ENCODE measurements at regions not wholly inside any gene's neighbourhood (a gene's known extent, or its start where the extent isn't known, plus 50 kb on each side); places are given as distances from the start of the nearest gene placed in this dataset.

DNA sequence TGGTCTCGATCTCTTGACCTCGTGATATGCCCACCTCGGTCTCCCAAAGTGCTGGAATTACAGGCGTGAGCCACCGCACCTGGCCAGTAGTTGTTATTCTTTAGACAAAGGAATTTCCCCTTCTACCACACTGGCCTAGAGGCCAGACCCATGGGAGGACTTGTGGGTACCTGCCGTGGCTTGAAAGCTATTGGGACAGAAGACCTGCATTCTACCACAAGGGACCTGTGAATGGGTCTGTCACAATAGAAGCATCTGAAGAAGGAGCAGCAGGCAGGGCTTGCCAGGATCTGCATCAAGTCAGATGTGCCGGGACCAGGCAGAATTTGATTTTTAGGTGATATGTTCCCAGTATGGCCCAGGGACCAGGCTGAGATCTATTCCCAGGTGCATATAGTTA is 356.9 kb downstream of the FGFR2 start:
- Histone ChIP-seq H2AK5ac (ENCODE audit: low read length) (no peak overlapping the region), H4K91ac (ENCODE audit: low read depth, low read length) (no peak overlapping the region), H4K12ac (ENCODE audit: low read depth, low read length) (no peak overlapping the region), H2BK5ac (ENCODE audit: low read depth, low read length, poor library complexity) (no peak overlapping the region), H3K9me3 (ENCODE audit: insufficient read depth, low read depth, low read length) (no peaks in the 10 kb centered on the region), H3K18ac (ENCODE audit: low read length) (no peak overlapping the region), H3K23ac (ENCODE audit: low read length) (no peak overlapping the region), H3K4me1 (ENCODE audit: control insufficient read depth in 1 of 2, insufficient read depth in 2 of 2, low read length in 2 of 2) (peaks cover 5 to 11% of the 10 kb centered on the region in 2 experiments), H4K8ac (ENCODE audit: low read depth, low read length) (no peak overlapping the region), H3K27ac (ENCODE audit: low read depth, low read length) (no peak overlapping the region), H3K79me2 (ENCODE audit: control insufficient read depth, insufficient read depth, low read length, poor library complexity) (no peaks in the 10 kb centered on the region), H3K9ac (ENCODE audit: low read length) (no peak overlapping the region), H3K4ac (ENCODE audit: low read depth, low read length) (no peak overlapping the region), H2AFZ (ENCODE audit: insufficient read depth, low read length, poor library complexity) (no peak overlapping the region), H3K79me1 (ENCODE audit: low read length) (peaks cover 8% of the 10 kb centered on the region), H3K27me3 (ENCODE audit: insufficient read depth, low read length) (no peaks in the 10 kb centered on the region), H2BK12ac (ENCODE audit: low read length) (no peak overlapping the region), H3K4me3 (ENCODE audit: low read depth, low read length) (no peak overlapping the region), H3K4me2 (ENCODE audit: low read length) (no peak overlapping the region), H3K36me3 (ENCODE audit: control insufficient read depth in 1 of 2, insufficient read depth in 2 of 2, low read length in 2 of 2) (no peaks in the 10 kb centered on the region), H2BK120ac (ENCODE audit: insufficient read depth, low read length, poor library complexity) (no peak overlapping the region), H3K14ac (ENCODE audit: low read length) (no peak overlapping the region)
- WGBS (ENCODE audit: extremely low coverage, insufficient coverage, insufficient read length), result no CpG with 5 or more reads among the region's 7 CpGs
- DNase-seq, result no peak

GRCh38 chr10:121242741-121243608 is 355.3 kb downstream of the FGFR2 start:
- no peak overlapping the region for H3K27ac ChIP-seq (ENCODE audit: low read depth, low read length)
- no peaks in the 10 kb centered on the region for H3K9me3 ChIP-seq (ENCODE audit: insufficient read depth, low read depth, low read length)
- no peak overlapping the region for H3K14ac ChIP-seq (ENCODE audit: low read length)
- no peaks in the 10 kb centered on the region for H3K79me2 ChIP-seq (ENCODE audit: control insufficient read depth, insufficient read depth, low read length, poor library complexity)
- H3K4me3 ChIP-seq (ENCODE audit: low read depth, low read length), result no peak overlapping the region
- H2AFZ ChIP-seq (ENCODE audit: insufficient read depth, low read length, poor library complexity), result no peak overlapping the region
- H4K8ac ChIP-seq (ENCODE audit: low read depth, low read length), result no peak overlapping the region
- no peak overlapping the region for H3K4me2 ChIP-seq (ENCODE audit: low read length)
- H3K9ac ChIP-seq (ENCODE audit: low read length), result no peak overlapping the region
- no peak overlapping the region for H2BK120ac ChIP-seq (ENCODE audit: insufficient read depth, low read length, poor library complexity)
- no peaks in the 10 kb centered on the region for H3K36me3 ChIP-seq (ENCODE audit: control insufficient read depth in 1 of 2, insufficient read depth in 2 of 2, low read length in 2 of 2)
- H3K27me3 ChIP-seq (ENCODE audit: insufficient read depth, low read length), result no peaks in the 10 kb centered on the region
- H3K18ac ChIP-seq (ENCODE audit: low read length), result no peak overlapping the region
- no peak overlapping the region for H4K12ac ChIP-seq (ENCODE audit: low read depth, low read length)
- H3K23ac ChIP-seq (ENCODE audit: low read length), result no peak overlapping the region
- no peak overlapping the region for H2AK5ac ChIP-seq (ENCODE audit: low read length)
- no peak overlapping the region for H3K4ac ChIP-seq (ENCODE audit: low read depth, low read length)
- H4K91ac ChIP-seq (ENCODE audit: low read depth, low read length), result no peak overlapping the region
- H3K4me1 ChIP-seq (ENCODE audit: control insufficient read depth in 1 of 2, insufficient read depth in 2 of 2, low read length in 2 of 2), result peaks cover 5 to 11% of the 10 kb centered on the region in 2 experiments
- H2BK5ac ChIP-seq (ENCODE audit: low read depth, low read length, poor library complexity), result no peak overlapping the region
- no CpG with 5 or more reads among the region's 12 CpGs for WGBS (ENCODE audit: extremely low coverage, insufficient coverage, insufficient read length)
- H2BK12ac ChIP-seq (ENCODE audit: low read length), result no peak overlapping the region
- DNase-seq, result no peak
- H3K79me1 ChIP-seq (ENCODE audit: low read length), result peaks cover 8% of the 10 kb centered on the region

- DNase-seq, result no peak
- no peak overlapping the region for H4K8ac ChIP-seq (ENCODE audit: low read depth, low read length)
- no peak overlapping the region for H2BK12ac ChIP-seq (ENCODE audit: low read length)
These were observed 354.5 kb downstream of the FGFR2 start for GRCh38 chr10:121243609-121244241.

DNA sequence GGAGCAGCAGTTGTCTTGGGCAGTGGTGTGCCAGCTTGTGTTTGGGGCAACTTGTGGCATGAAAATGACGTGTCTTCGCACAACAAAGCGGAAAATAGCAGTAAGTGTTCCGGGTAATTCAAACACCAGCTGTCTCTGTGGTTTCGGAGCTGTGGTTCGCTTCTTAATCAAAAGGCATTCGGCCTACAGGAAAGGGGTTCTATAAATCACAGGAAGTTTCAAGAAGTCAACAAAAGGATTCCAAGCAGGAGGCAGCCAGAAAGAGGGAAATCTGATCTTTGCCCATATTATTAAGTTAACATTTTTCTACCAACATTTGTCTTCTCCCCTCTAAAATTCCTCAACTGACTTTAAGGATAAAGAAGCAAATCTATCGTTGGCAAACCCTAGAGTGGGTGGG is 353.4 kb downstream of the FGFR2 start:
- no peak for DNase-seq

More at GRCh38 chr10:121243609-121244241, 354.5 kb downstream of the FGFR2 start:
- no peaks in the 10 kb centered on the region for H3K9me3 ChIP-seq (ENCODE audit: insufficient read depth, low read depth, low read length)
- H3K4me1 ChIP-seq (ENCODE audit: control insufficient read depth in 1 of 2, insufficient read depth in 2 of 2, low read length in 2 of 2), result peaks cover 5 to 11% of the 10 kb centered on the region in 2 experiments
- H4K12ac ChIP-seq (ENCODE audit: low read depth, low read length), result no peak overlapping the region
- H3K79me2 ChIP-seq (ENCODE audit: control insufficient read depth, insufficient read depth, low read length, poor library complexity), result no peaks in the 10 kb centered on the region
- H3K4me3 ChIP-seq (ENCODE audit: low read depth, low read length), result no peak overlapping the region
- no peak overlapping the region for H2BK120ac ChIP-seq (ENCODE audit: insufficient read depth, low read length, poor library complexity)
- H3K27me3 ChIP-seq (ENCODE audit: insufficient read depth, low read length), result no peaks in the 10 kb centered on the region
- peaks cover 8% of the 10 kb centered on the region for H3K79me1 ChIP-seq (ENCODE audit: low read length)
- H2BK5ac ChIP-seq (ENCODE audit: low read depth, low read length, poor library complexity), result no peak overlapping the region
- H3K23ac ChIP-seq (ENCODE audit: low read length), result no peak overlapping the region
- no peak overlapping the region for H3K18ac ChIP-seq (ENCODE audit: low read length)
- no peak overlapping the region for H3K4me2 ChIP-seq (ENCODE audit: low read length)
- H3K36me3 ChIP-seq (ENCODE audit: control insufficient read depth in 1 of 2, insufficient read depth in 2 of 2, low read length in 2 of 2), result no peaks in the 10 kb centered on the region
- peak overlapping the region; percentile 28 for H3K9ac ChIP-seq (ENCODE audit: low read length)
- H3K14ac ChIP-seq (ENCODE audit: low read length), result no peak overlapping the region
- H3K4ac ChIP-seq (ENCODE audit: low read depth, low read length), result no peak overlapping the region
- no peak overlapping the region for H2AFZ ChIP-seq (ENCODE audit: insufficient read depth, low read length, poor library complexity)
- no peak overlapping the region for H3K27ac ChIP-seq (ENCODE audit: low read depth, low read length)
- no CpG with 5 or more reads among the region's 2 CpGs for WGBS (ENCODE audit: extremely low coverage, insufficient coverage, insufficient read length)
- H2AK5ac ChIP-seq (ENCODE audit: low read length), result no peak overlapping the region
- no peak overlapping the region for H4K91ac ChIP-seq (ENCODE audit: low read depth, low read length)

More for the DNA sequence above, 353.4 kb downstream of the FGFR2 start:
- peak overlapping the region; percentile 65 for H3K18ac ChIP-seq (ENCODE audit: low read length)
- H3K4me3 ChIP-seq (ENCODE audit: low read depth, low read length), result no peak overlapping the region
- peak overlapping the region; percentile 96 for H2BK12ac ChIP-seq (ENCODE audit: low read length)
- no peak overlapping the region for H3K23ac ChIP-seq (ENCODE audit: low read length)
- H4K91ac ChIP-seq (ENCODE audit: low read depth, low read length), result peak overlapping the region; percentile 84
- H3K4me1 ChIP-seq (ENCODE audit: control insufficient read depth in 1 of 2, insufficient read depth in 2 of 2, low read length in 2 of 2), result peaks cover 5 to 11% of the 10 kb centered on the region in 2 experiments
- H3K27ac ChIP-seq (ENCODE audit: low read depth, low read length), result no peak overlapping the region
- no peak overlapping the region for H3K4ac ChIP-seq (ENCODE audit: low read depth, low read length)
- H2AFZ ChIP-seq (ENCODE audit: insufficient read depth, low read length, poor library complexity), result no peak overlapping the region
- no CpG with 5 or more reads among the region's 8 CpGs for WGBS (ENCODE audit: extremely low coverage, insufficient coverage, insufficient read length)
- no peaks in the 10 kb centered on the region for H3K9me3 ChIP-seq (ENCODE audit: insufficient read depth, low read depth, low read length)
- peak overlapping the region; percentile 41 for H2BK5ac ChIP-seq (ENCODE audit: low read depth, low read length, poor library complexity)
- no peak overlapping the region for H4K8ac ChIP-seq (ENCODE audit: low read depth, low read length)
- no peak overlapping the region for H3K4me2 ChIP-seq (ENCODE audit: low read length)
- no peaks in the 10 kb centered on the region for H3K79me2 ChIP-seq (ENCODE audit: control insufficient read depth, insufficient read depth, low read length, poor library complexity)
- no peak overlapping the region for H4K12ac ChIP-seq (ENCODE audit: low read depth, low read length)
- no peak overlapping the region for H2AK5ac ChIP-seq (ENCODE audit: low read length)
- no peak overlapping the region for H2BK120ac ChIP-seq (ENCODE audit: insufficient read depth, low read length, poor library complexity)
- H3K14ac ChIP-seq (ENCODE audit: low read length), result no peak overlapping the region
- no peak overlapping the region for H3K9ac ChIP-seq (ENCODE audit: low read length)
- H3K79me1 ChIP-seq (ENCODE audit: low read length), result peaks cover 8% of the 10 kb centered on the region
- no peaks in the 10 kb centered on the region for H3K27me3 ChIP-seq (ENCODE audit: insufficient read depth, low read length)
- H3K36me3 ChIP-seq (ENCODE audit: control insufficient read depth in 1 of 2, insufficient read depth in 2 of 2, low read length in 2 of 2), result no peaks in the 10 kb centered on the region

All from trophoblast cell (in vitro differentiated cells and primary cell).